ENCODE measurements at regions not wholly inside any gene's neighbourhood (a gene's known extent, or its start where the extent isn't known, plus 50 kb on each side); places are given as distances from the start of the nearest gene placed in this dataset.

DNA sequence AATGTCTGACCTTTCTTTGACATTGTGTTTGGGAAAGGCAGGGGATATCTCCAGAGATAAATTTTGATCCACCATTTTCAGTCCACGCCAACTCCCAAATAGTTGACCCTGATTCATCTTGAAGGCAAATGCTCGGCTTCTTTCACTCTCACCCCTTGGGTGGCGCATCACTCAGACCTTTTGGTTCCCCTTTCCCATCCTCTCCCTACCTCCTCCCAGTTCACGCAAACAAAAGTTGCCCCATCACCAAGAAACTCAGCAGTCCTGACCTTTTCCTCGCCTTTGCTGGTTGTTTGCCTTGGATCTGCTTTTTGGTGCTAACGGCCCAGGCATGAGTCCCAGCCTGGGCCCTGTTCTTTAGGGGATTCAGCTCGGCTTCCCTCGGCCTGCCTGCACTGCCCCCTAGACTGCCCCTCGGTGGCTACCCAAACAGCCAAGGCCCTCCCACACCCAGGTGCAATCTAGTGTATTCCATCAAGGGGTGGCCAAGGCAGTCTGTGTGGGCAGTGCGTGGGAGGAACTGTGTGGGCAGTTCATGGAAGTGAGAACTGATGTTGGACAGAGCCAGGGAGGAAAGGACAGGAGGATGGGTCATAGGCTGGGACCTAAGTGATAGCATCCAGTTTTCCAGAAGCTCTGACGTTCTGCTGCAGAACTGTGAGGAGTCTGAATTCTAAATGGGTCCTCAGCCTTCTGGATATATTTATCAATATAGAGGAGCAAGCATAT is 255.7 kb downstream of the DLEU7 start:
- DNase-seq, result no peak

DNA sequence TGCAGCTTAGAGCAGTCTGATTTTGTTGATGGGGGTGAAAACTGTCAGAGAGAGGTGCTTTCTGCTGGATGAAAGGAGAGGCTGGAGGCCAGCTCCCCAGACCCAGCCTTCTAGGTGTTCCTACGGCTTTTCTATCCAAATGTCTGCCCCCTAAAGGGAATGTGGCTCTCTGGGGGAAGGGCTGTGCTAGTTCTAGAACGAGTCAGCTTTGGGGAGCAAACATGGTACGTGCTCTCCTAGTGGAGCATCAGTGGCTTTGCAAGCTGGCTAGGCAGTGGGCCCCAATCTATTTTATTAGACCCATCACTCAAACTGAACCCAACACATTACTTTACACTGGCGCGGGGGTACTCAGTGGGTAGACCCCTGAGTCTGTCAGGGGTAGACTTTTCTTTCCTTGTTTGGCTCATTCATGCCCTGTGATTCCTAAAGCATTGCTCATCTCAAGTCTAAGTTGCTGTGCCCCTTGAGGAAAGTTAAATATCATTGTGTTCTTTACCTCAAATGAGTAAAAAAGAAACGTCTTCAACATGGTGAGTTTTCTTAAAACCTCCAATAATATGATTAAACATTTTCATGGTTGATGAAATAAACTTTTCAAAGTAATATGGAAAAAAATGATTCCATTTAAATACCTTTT is 254.9 kb downstream of the DLEU7 start:
- DNase-seq, result peak; percentile 34

DNA sequence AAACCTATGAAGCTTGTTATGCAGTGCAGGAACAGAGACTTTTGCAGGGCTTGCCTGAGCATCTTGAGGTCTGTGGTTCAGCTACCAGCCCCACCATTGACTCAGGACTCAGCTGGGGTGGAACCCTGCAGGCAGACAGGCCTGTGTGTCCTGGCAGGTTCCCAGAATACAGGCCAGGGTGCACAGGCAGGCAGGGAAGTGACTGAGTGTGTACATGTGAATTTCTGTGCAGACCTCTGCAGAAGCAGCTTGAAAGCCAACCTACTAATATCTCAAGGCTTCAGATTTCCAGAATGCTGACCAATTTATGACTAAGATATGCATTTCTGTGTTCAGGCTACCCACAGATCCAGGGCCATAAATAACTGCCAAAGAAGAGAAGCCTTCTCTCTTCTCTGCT is 254.4 kb downstream of the DLEU7 start:
- peak; percentile 95 for DNase-seq

DNA sequence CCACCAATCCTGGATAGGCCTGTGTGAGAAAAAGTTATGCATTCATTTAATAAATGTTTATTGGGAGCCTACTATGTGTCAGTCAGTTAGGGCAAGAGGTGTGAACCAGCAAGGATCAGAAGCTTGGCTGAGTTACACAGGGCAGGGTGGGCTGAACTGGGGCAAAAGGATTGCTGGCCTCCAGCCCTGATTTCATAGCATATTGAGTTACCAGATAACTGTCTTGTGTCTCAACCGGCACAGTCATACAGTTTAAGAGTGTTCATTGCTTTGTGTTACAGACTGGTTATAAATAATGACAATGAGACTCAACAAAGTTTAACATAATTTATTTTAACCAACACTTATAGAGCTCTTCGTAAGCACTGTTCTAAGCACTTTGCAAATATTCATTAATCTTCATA is 253.8 kb downstream of the DLEU7 start:
- DNase-seq, result peak; percentile 87

DNA sequence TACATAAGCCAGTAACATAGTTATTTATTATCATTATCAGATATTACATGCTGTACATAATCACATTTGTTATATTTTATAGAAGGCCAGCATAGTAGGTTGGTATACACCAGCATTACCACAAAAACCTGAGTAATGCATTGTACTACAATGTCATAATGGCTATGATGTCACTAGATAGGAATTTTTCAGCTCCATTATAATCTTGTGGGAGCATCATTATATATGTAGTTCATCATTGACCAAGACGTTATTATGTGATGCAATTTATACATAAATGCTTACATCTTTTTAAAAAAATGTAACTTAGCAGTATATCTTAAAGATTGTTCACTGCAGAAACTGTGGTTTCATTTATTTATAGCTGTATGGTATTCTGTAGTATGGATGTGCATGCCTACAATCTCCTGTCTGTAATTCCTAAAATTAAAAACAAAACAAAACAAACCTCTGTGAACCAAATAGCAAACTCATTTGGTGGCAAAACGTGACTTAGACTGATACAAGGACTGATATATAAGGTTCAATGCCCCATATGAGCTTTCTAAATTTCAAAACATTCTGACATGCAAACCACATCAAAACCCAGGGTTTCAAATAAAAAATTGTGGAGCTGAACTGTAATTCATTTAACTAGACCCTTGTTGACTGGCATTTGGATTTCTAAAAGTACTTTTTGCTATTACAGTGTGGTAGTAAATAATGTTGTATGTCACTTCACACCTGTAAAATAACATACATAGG is 250.9 kb downstream of the DLEU7 start:
- peak; percentile 89 for DNase-seq

DNA sequence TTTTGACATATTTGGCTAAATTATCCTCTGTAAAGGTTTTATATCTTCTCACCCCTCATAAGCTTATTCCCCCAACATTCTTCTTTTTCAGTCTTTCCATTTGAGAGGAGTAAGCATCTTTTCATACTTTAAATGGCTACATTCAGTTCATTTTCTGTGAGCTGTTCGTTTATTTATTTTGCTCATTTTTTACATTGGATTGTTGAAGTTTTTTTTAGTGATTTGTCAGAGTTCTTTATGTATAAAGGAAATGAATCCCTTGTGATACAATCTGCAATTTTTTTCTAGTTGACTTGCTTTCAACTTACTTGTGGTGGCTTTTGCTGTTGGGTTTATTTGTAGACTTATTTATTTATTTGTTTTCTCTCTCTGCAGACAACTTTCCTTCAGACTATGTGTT is 250.3 kb downstream of the DLEU7 start:
- DNase-seq, result peak; percentile 6

DNA sequence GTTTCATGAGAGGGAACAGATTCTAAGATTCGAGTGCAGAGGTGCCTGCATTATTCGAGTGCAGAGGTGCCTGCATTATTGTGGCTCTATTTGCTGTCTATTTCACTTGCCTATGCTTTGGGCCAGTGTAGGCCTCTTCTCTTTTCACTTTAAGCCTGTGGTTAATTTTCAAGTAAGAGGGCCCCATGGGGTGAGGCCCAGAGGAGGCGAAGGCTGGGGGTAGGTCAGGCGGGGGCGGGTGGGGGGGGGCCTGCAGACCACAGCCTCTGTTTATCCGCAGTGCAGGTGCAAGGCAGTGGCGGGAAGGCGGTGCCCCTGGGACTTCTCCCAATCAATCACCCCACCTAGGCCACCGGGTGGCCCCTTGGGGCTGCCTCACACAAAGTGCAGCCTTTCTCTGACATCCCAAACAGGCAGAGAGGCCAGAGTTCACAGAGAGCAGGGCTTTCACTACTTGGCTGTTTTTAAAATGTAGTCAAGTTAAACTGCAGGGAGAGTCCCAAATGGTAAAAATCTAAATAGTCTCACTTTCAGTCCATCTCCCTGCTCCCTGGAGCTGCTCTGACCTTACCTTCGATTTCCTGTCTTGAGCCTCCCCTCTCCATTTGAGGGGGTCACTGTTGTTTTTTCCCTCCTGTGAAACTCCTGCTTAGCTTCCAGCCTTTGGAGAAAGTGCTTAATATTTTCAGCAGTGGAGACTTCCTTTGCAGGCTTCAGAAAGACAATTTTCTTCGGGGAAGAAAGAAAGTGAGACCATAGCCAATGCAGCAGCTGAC is 249.0 kb downstream of the DLEU7 start:
- DNase-seq, result no peak

DNA sequence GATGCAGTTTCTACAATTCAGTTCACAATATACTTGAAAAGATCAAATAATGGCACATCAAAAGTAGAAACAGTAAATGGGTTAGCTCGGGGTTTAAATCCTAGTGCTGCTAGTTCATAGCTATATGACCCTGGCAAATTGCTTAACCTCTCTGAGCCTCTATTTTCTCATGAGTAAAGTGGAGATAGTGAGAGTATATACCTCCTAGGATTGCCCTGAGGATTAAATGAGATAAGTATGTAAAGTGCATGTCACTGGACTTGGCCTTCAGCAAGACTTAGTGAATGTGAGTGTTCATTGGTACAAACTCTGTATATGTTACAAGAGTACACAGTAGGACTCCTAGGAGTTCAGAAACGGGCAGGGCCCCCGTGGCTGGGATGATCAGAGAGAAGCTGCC is 248.3 kb downstream of the DLEU7 start:
- DNase-seq, result no peak

DNA sequence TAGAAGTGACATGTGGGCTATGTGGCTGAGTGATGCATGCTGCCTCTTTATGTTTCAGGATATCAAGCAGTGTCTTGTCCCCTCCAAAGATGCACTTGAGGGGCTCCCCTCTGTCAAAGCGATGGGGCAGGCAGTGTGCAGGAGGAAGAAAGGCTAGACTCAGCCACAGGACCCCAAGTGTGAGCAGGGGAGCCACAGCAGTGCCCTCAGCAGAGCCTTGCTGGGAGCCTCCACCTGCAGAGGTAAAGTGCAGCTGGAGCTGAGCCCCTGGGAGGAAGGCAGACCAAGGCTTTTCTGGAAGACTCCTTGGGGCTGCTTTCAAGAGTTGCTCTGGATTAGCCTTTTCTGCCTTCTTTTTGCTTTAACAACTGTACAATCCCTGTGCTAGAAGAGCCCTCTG is 247.3 kb downstream of the DLEU7 start:
- DNase-seq, result no peak

DNA sequence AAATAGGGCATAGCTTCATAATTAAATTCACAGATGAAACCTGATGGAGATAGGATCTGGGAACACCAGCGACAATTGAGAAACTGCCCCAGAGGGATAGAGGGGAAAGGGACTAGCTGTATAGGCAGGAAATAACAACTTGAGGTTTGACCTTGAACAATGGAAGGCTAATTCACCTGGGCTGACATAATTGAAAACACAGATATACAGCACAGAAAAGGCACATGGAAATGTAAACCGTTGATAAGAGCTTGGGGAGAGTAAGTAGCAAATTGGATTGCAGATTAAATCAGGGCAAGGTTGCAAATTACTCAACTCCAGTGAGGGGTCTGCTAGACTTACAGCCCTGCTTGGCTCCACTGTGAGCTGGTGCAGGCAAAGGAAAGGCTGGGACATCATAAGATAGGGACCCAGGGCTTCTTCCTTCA is 246.7 kb downstream of the DLEU7 start:
- DNase-seq, result no peak

DNA sequence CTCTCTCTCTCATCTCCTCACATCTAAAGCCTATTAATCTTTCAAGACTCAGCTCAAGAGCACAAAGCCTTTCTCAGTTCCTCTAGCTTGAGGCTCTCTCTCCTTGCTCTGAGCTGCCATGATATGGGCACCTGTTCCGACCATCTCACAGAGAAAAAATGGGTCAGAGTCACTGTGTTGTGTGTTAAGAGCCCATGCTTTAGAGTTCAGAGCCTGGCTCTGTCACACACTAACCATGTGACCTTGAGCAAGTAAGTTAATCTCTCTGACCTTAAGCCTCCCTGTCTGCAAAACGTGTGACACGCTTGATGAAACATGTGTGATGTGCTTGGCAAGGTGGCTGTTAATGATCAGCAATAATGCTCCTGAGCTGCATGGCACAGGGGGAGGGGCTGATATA is 245.2 kb downstream of the DLEU7 start:
- DNase-seq, result no peak

DNA sequence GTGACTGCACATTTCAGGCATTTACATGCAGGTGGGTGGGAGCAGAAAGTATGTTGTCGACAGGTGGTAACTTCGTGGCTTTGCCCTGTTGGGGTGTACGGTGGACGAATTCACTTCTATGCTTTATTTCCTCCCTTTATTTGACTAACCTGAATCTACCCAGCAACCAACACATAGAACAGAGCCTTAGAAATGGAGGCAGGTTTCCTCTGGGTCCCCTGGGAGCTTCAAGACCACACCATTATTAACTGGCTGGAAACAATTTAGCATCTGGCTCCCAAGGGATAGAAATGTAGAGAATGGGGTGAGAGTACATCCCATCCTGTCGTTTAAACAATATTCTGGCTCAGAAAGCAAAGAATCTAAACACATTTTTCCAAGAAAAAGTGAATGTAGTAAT is 244.4 kb downstream of the DLEU7 start:
- no peak for DNase-seq

DNA sequence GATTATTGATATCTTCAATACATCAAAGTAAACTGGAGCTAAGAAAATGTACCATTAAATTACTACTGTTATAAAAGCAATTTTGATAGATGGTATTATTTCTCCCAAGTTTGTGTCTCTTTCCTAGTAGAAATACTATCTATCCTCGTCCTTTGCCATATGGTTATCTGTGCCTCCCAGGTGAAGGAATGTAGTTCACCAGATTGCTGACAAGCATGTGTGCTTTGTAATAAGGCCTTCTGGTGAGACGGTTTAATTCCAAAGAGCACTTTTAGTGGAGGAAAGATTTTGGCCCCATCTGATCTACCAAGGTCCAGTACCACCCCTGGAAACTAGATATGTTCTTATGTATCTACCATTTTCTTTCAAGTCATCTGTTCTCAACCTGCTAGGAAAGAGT is 243.6 kb downstream of the DLEU7 start:
- DNase-seq, result no peak

DNA sequence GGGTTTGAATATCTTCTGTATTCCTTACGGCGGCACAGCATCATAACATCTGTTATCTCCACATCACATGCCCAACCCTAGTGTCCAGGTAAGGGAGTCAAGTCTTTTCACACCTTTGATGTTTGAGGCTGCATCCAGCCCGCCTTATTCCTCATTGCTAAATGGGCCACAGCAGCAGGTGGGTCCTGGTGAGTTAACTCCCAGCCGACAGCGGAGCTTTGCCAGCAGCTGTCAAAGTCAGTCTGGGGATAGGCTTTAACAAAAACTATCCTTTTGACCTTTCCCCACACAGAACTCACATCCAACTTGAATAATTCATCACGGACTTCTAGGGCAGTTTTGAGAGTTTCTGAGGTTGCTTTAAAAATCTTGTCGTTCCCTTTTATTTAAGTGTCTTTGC is 235.1 kb downstream of the DLEU7 start:
- no peak for DNase-seq

DNA sequence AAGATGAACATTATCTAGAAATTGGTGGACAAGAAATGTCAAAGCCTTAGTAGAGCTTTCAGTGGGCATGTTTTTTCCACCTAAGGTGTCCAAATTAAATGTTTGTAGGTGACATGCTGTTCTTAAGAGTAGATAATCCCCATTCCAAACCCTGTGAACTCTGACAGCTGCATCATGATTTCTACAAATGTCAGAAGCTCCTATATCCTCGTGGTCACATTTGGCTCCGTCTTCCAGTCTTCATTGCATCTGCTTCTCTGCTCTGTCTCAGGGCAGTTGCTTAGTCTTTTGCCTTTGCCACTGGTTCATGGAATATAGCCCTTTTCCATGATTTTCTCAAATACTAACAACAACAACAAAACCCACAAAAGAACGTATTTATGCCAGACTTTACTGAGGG is 234.5 kb downstream of the DLEU7 start:
- DNase-seq, result no peak

DNA sequence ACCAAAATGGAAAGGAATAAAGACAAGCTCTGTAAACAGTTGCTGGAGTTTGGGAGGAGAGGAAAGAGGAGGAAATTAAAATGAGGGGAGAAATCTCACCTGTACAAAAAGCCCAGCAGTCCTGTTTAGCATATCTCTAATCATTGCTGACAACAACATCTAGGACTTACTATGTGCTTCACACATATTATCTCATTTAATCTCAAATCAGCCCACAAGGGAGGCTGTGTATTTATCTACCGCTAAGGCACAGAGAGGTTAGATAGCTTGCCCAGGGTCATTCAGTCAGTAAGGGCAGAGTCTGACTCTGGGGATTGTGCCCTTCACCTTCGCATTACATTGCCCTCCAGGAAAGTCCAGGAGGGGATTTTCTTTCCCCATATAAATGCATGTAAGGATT is 233.3 kb downstream of the DLEU7 start:
- no peak for DNase-seq

DNA sequence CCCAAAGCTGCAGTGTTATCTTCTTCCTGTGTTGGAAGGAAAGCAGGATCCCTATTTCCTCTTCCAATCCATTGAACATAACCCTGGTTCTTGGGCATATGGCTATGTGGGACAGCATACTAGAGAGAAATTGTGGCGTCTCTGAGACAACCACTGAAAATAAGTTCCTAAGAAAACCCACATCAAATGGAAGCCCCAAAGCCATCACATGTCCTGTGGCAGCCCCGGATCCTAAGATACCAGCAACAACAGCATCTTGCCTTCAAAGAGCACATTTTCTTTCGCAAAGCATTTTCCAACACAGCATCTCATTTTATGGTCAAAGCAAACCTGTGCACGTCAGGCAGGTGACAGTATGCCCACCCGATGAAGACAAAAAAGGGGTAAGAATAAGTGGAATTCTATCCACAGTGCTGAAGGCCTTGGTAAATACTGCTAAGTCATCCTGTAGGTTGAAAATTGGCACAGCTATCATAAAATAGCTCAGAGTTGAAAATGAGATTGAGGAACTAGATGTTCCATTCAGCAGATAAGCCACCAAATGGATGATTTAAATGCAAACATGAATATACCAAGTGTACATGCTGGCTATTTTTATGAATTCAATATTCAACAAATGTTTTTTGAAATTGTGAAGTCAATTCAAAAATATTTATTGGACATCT is 232.2 kb downstream of the DLEU7 start:
- DNase-seq, result no peak

DNA sequence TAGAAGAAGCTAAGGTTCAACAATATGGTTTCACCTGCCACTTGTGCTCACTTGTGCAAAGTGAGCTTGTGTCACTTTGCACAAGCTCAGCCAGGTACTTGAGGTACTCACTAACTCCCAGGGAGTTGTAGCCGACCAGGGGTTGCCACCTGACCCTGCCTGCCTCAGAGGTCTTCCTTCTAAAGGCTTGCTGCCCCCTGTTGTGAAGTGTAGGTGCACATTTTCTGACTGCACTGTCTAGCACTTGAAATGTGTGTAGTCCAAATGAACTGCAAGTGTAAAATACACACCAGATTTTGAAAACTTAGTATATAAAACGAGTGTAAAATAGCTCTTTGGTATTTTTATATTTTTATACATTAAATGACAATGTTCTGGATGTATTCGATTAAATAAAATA is 230.8 kb downstream of the DLEU7 start:
- no peak for DNase-seq

DNA sequence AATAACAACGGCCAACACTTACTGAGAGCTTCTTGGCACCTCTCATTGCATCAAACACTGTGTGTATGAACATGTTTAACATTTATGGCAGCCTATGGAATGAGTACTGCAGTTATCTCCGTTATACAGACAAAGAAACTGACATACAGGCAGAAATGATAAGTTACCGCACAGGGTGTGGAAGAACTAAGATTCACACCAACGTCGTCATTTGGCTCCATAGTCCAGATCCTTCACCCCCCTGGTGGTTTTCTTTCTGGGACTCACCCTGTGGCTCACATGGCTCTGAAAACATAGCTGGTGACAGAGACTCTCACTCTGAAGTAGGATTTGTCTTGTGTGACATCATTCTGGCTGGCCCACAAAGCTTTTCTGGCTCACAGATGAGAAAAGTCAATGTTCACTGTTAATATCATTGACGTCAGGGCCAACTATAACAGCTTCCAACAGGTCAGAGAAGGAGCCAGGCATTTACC is 230.1 kb downstream of the DLEU7 start:
- DNase-seq, result no peak

DNA sequence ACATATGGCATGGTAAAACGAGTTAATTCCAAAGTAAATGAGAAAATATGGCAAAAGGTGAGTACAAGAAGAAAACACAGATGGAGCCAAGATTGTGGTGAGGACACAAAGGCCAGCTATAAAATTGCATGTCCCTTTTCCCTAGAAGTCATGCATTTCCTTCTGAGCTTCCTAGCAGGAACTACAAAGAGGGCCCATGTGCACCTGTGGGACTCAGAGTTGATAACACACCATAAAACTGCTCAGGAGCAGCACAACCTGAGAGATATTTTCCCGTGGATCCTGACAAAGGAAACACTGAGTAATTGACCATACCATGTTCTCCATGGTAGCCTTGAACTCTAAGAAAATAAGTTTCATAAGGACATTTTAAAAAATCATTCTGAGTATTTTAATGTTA is 228.3 kb downstream of the DLEU7 start:
- DNase-seq, result no peak

DNA sequence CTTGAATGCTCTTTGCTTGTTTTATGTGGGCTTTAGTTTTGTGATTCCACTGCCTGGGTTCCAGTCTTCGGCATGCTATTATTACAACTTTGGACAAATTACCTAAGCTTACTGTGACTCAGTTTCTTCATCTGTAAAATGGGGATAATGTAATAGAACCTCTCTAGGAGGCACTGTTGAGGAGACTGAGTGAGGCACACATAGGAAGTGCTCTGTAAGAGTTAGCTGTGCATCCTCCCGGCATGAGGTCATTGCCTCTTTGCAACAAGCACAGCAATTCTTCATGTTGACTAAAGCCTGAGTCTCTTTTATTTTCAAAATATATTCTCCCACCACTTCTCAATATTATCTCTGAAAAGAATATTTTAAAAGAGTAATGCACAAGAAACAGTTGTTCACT is 227.4 kb downstream of the DLEU7 start:
- peak; percentile 62 for DNase-seq

DNA sequence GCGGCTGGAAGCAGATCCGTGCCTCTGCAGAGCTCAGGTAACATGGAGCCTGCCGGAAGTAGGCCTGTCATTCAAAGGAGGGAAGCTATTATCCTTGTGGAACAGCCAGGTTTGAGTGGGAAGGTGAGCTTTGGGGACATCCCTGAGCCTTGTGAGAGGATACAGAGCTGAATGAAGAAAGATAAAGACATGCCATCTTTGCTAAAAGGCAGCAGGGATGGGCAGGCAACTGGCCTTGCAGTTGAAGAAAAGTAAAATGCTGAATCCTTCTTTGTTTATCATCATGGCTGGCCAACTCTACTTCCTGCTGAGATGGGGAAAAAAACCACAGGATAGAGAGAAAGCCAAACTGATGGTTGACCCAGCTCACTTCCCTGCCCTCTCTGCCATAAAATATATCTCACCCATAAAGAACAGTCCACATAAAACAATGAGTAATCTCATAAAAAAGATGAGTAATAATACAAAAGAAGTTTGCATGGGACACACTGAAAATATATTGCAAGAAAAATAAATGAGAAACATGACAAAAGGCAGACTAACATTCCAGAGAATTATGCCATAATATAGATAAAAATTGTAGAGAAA is 226.3 kb downstream of the DLEU7 start:
- DNase-seq, result peak; percentile 92

Data from EL (cell line).